ENCODE measurements at regions not wholly inside any gene's neighbourhood (a gene's known extent, or its start where the extent isn't known, plus 50 kb on each side); places are given as distances from the start of the nearest gene placed in this dataset.

DNA sequence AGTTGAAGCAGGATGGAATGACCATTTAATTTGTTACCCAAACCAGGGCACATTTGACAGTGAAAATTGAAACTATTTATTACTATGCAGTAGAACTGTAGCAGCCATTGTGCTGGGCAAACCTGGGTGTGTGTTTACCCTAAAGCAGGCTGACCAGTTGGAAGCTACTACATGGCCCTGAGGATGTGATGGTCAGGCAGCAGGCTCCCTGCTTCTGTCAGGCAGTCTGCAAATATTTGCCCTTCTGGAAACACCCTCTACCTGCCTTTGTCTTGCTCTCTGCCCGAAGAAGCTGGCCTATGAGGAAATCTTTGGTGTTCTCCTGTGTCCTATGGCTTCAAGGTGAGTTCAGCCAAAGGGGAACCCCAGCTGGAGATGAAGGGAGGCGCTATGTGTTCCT is 600.1 kb upstream of the KIRREL3 start:
- ChIA-PET POLR2A (no interaction called here), RAD21 (ENCODE audit: unreplicated experiment) (no interaction called here), CTCF (no interaction called here), SMC1A (ENCODE audit: uncharacterized antibody, unreplicated experiment) (no interaction called here)
- Histone ChIP-seq H3K9me3 (replicated peaks; ENCODE audit: control insufficient read depth, insufficient read depth, low read length) (no peaks in the 10 kb centered on the region), H3K4me2 (ENCODE audit: control insufficient read depth, insufficient read depth) (no peak overlapping the region), H3K36me3 (ENCODE audit: control insufficient read depth in 2 of 2, insufficient read depth in 2 of 2, low read length in 1 of 2) (no peaks in the 10 kb centered on the region), H3K9ac (ENCODE audit: control insufficient read depth, insufficient read depth, low read length) (no peak overlapping the region), H3K79me2 (ENCODE audit: control insufficient read depth, insufficient read depth, low read length) (no peaks in the 10 kb centered on the region), H3K4me1 (ENCODE audit: control insufficient read depth, insufficient read depth, low read length) (no peaks in the 10 kb centered on the region), H3K4me3 (no peak overlapping the region), H2AFZ (ENCODE audit: control insufficient read depth, low read depth, low read length) (no peak overlapping the region), H3K27me3 (replicated peaks in 1 of 2; ENCODE audit: control insufficient read depth in 2 of 2, insufficient read depth in 2 of 2, low read length in 1 of 2) (no peaks in the 10 kb centered on the region), H4K20me1 (ENCODE audit: control insufficient read depth, insufficient read depth) (no peaks in the 10 kb centered on the region), H3K27ac (ENCODE audit: control insufficient read depth, insufficient read depth) (no peak overlapping the region)
- DNase-seq (ENCODE audit: low read depth, low spot score) (no peak), ATAC-seq (no peak), FAIRE-seq (no peak)
- TF ChIP-seq BHLHE40 (IDR thresholded peaks at IDR 0.05; ENCODE audit: borderline replicate concordance in 1 of 2, low read depth in 2 of 2, low read length in 1 of 2) (no peak), STAT3 (IDR thresholded peaks at IDR 0.05; ENCODE audit: low read depth, low read length) (no peak), SPI1 (IDR thresholded peaks at IDR 0.05; ENCODE audit: borderline replicate concordance, insufficient read depth, low read depth, low read length) (no peak)
- in situ Hi-C loops (cut with MboI): no loop called here
- 0% methylated on average over 2 of the region's 2 CpGs for WGBS (ENCODE audit: insufficient coverage, insufficient replicate concordance, low lambda C conversion rate, missing lambda C conversion rate)
- BruUV-seq (replicated peaks): no TSS peak
- intact Hi-C loops (cut with micrococcal nuclease; ENCODE audit: unreplicated experiment): no loop called here

DNA sequence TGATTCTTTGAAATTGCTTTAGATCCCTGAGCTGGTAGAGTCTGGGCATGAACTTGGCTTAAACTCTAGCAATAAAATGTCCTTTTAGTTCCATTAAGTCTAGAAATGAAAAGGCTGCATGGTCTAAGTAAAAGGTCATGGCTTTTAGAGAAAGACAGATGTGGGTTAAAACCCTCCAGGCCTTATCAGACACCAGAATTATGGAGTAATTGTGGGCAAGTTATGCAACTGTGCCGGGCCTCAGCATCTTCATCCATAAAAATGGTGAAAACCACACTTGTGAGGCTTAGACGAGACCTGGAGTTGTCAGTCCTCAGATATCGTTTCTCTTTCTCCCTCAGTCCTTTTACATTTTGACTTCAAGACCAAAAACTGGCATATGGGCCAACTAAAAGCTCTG is 597.9 kb upstream of the KIRREL3 start:
- intact Hi-C loops (cut with micrococcal nuclease; ENCODE audit: unreplicated experiment) (no loop called here), in situ Hi-C loops (cut with MboI) (no loop called here)
- Histone ChIP-seq H3K4me3 (no peak overlapping the region), H4K20me1 (ENCODE audit: control insufficient read depth, insufficient read depth) (no peaks in the 10 kb centered on the region), H3K4me2 (ENCODE audit: control insufficient read depth, insufficient read depth) (no peak overlapping the region), H3K4me1 (ENCODE audit: control insufficient read depth, insufficient read depth, low read length) (no peaks in the 10 kb centered on the region), H3K27me3 (replicated peaks in 1 of 2; ENCODE audit: control insufficient read depth in 2 of 2, insufficient read depth in 2 of 2, low read length in 1 of 2) (no peaks in the 10 kb centered on the region), H2AFZ (ENCODE audit: control insufficient read depth, low read depth, low read length) (no peak overlapping the region), H3K36me3 (ENCODE audit: control insufficient read depth in 2 of 2, insufficient read depth in 2 of 2, low read length in 1 of 2) (no peaks in the 10 kb centered on the region), H3K27ac (ENCODE audit: control insufficient read depth, insufficient read depth) (no peak overlapping the region), H3K79me2 (ENCODE audit: control insufficient read depth, insufficient read depth, low read length) (no peaks in the 10 kb centered on the region), H3K9ac (ENCODE audit: control insufficient read depth, insufficient read depth, low read length) (no peak overlapping the region), H3K9me3 (replicated peaks; ENCODE audit: control insufficient read depth, insufficient read depth, low read length) (no peaks in the 10 kb centered on the region)
- SMC1A ChIA-PET (ENCODE audit: uncharacterized antibody, unreplicated experiment): no interaction called here
- ATAC-seq (no peak), FAIRE-seq (no peak), DNase-seq (ENCODE audit: low read depth, low spot score) (no peak)
- POLR2A ChIA-PET: no interaction called here
- no TSS peak for BruUV-seq (replicated peaks)
- 8% methylated on average over 3 of the region's 3 CpGs for WGBS (ENCODE audit: insufficient coverage, insufficient replicate concordance, low lambda C conversion rate, missing lambda C conversion rate)
- CTCF ChIA-PET: no interaction called here
- TF ChIP-seq LARP7 (IDR thresholded peaks at IDR 0.05): no peak
- TF ChIP-seq FOS (IDR thresholded peaks at IDR 0.05; ENCODE audit: borderline replicate concordance, extremely low read depth, insufficient read length): no peak
- TF ChIP-seq BACH1 (IDR thresholded peaks at IDR 0.05; ENCODE audit: borderline replicate concordance): no peak
- TF ChIP-seq, protein P1, sequence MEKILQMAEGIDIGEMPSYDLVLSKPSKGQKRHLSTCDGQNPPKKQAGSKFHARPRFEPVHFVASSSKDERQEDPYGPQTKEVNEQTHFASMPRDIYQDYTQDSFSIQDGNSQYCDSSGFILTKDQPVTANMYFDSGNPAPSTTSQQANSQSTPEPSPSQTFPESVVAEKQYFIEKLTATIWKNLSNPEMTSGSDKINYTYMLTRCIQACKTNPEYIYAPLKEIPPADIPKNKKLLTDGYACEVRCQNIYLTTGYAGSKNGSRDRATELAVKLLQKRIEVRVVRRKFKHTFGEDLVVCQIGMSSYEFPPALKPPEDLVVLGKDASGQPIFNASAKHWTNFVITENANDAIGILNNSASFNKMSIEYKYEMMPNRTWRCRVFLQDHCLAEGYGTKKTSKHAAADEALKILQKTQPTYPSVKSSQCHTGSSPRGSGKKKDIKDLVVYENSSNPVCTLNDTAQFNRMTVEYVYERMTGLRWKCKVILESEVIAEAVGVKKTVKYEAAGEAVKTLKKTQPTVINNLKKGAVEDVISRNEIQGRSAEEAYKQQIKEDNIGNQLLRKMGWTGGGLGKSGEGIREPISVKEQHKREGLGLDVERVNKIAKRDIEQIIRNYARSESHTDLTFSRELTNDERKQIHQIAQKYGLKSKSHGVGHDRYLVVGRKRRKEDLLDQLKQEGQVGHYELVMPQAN (conservative IDR thresholded peaks at IDR 0.05): no peak
- RAD21 ChIA-PET (ENCODE audit: unreplicated experiment): no interaction called here

Measured in GM12878 (cell line).